Neural progenitor cell (in vitro differentiated cells): ENCODE measurements at regions not wholly inside any gene's neighbourhood (a gene's known extent, or its start where the extent isn't known, plus 50 kb on each side); places are given as distances from the start of the nearest gene placed in this dataset.

Experiments
- DNase-seq: peaks from one replicate; pipeline ENCODE4 v3.0.0-alpha.2; 2016; ENCODE audit warnings: low spot score
- H2AFZ ChIP-seq: fragments of 200-600 bp; sonication (generic); replicated peaks from 2 replicates; pipeline ENCODE4 v1.6.1; 2016; ENCODE audit warnings: antibody characterized with exemption
- H3F3A ChIP-seq: fragments of 200-600 bp; sonication (generic); 2 replicates; pipeline ENCODE4 v1.6.1; 2016; ENCODE audit warnings: antibody characterized with exemption, low read depth
- H3K27ac ChIP-seq: fragments of 200-600 bp; sonication (generic); 2 replicates; pipeline ENCODE4 v1.5.1; 2016; ENCODE audit warnings: mild to moderate bottlenecking
- H3K27me3 ChIP-seq: fragments of 200-600 bp; sonication (generic); 2 replicates; pipeline ENCODE4 v1.6.1; 2016; ENCODE audit warnings: mild to moderate bottlenecking, moderate library complexity
- H3K36me3 ChIP-seq: fragments of 200-600 bp; sonication (generic); 2 replicates; pipeline ENCODE4 v1.5.1; 2016
- H3K4me1 ChIP-seq: fragments of 200-600 bp; sonication (generic); 2 replicates; pipeline ENCODE4 v1.6.1; 2016; ENCODE audit warnings: mixed run types
- H3K4me2 ChIP-seq: fragments of 200-600 bp; sonication (generic); 2 replicates; pipeline ENCODE4 v1.6.1; 2016
- H3K4me3 ChIP-seq: fragments of 200-600 bp; sonication (generic); 2 replicates; pipeline ENCODE4 v1.5.1; 2016
- H3K79me2 ChIP-seq: fragments of 200-600 bp; sonication (generic); 2 replicates; pipeline ENCODE4 v1.6.1; 2016; ENCODE audit warnings: low read depth
- H3K9ac ChIP-seq: fragments of 200-600 bp; sonication (generic); 2 replicates; pipeline ENCODE4 v1.6.1; 2016
- H3K9me3 ChIP-seq: fragments of 200-600 bp; sonication (generic); 2 replicates; pipeline ENCODE4 v1.5.1; 2016; ENCODE audit warnings: low read depth
- H4K20me1 ChIP-seq: fragments of 200-600 bp; sonication (generic); 2 replicates; pipeline ENCODE4 v1.6.1; 2016; ENCODE audit warnings: low read depth
- H3K27ac Mint-ChIP-seq: 3 replicates; pipeline ENCODE4 v1.8.0; 2021; ENCODE audit warnings: mixed read lengths
- H3K27me3 Mint-ChIP-seq: 2 replicates; pipeline ENCODE4 v1.8.0; 2022; ENCODE audit warnings: low read depth, mild to moderate bottlenecking, inconsistent platforms, moderate library complexity, mixed read lengths; ENCODE audit not compliant: insufficient read depth
- H3K36me3 Mint-ChIP-seq: 3 replicates; pipeline ENCODE4 v1.8.0; 2021; ENCODE audit warnings: mixed read lengths
- H3K4me1 Mint-ChIP-seq: 3 replicates; pipeline ENCODE4 v1.8.0; 2021; ENCODE audit warnings: mixed read lengths
- H3K4me3 Mint-ChIP-seq: 3 replicates; pipeline ENCODE4 v1.8.0; 2021; ENCODE audit warnings: mild to moderate bottlenecking, moderate library complexity, mixed read lengths
- H3K9me3 Mint-ChIP-seq: 3 replicates; pipeline ENCODE4 v1.8.0; 2020; ENCODE audit warnings: mixed read lengths
- EZH2 ChIP-seq: fragments of 200-600 bp; sonication (generic); IDR thresholded peaks from 2 replicates; pipeline ENCODE4 v1.6.1; 2017; ENCODE audit warnings: antibody characterized with exemption, mild to moderate bottlenecking, moderate library complexity
- EZH2phosphoT487 ChIP-seq: fragments of 200-600 bp; sonication (generic); IDR thresholded peaks from 2 replicates; pipeline ENCODE4 v1.6.1; 2017; ENCODE audit warnings: antibody characterized with exemption
- TF ChIP-seq, protein P1 (sequence below): fragments of 200-600 bp; sonication (generic); IDR thresholded peaks from 2 replicates; pipeline ENCODE4 v1.5.1; 2017; ENCODE audit warnings: antibody characterized with exemption, mild to moderate bottlenecking

DNA sequence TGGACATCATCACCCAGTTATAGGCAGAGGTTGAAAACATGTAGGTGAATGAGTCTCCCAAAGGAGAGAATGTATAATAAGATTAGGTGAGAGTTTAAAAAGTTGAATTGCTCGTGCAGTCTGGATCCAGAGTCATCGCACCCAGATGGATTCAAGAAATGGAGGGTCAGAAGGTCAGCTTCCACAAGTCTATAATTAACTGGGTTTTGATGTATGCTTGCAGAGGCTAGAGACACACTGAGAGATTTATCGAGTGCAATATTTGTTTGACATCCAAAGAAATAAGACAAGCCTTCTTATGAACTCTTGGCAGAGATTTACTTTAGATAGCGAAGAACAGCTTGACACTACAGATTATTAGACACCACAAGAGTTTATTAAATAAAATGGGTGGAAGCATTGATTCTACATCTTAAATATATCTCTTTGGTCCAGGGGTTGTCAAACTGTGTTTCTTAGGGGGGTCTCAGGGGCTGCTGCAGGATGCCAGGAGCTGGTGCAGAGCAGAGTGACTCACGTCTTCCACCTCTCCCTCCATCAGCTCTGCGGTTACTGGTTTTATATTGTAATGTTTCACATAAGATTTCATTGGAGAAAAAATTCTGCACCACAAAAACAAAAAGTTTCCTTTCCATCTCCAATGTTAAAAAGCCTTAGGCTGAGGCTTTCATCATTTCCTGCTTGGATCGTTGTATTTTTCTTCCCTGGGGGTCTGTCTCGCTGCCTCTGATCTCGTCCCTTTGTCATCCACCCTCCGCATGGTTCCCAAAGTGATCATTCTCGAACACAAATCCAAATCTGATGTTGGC lies 176.2 kb upstream of the AHI1 start:
- H3K27me3 ChIP-seq: no peaks in the 10 kb centered on the region
- Mint-ChIP-seq H3K27ac (no peak overlapping the region), H3K27me3 (no peaks in the 10 kb centered on the region), H3K9me3 (peaks cover 2% of the 10 kb centered on the region), H3K36me3 (no peaks in the 10 kb centered on the region), H3K4me1 (no peaks in the 10 kb centered on the region), H3K4me3 (no peak overlapping the region)
- H3K27ac ChIP-seq: no peak overlapping the region
- no peaks in the 10 kb centered on the region for H3F3A ChIP-seq
- H3K79me2 ChIP-seq: no peaks in the 10 kb centered on the region
- no peaks in the 10 kb centered on the region for H3K36me3 ChIP-seq
- no peak overlapping the region for H3K4me2 ChIP-seq
- no peak overlapping the region for H3K9ac ChIP-seq
- H3K4me3 ChIP-seq: no peak overlapping the region
- DNase-seq: no peak
- TF ChIP-seq EZH2 (no peak), EZH2phosphoT487 (no peak)
- TF ChIP-seq, protein P1, sequence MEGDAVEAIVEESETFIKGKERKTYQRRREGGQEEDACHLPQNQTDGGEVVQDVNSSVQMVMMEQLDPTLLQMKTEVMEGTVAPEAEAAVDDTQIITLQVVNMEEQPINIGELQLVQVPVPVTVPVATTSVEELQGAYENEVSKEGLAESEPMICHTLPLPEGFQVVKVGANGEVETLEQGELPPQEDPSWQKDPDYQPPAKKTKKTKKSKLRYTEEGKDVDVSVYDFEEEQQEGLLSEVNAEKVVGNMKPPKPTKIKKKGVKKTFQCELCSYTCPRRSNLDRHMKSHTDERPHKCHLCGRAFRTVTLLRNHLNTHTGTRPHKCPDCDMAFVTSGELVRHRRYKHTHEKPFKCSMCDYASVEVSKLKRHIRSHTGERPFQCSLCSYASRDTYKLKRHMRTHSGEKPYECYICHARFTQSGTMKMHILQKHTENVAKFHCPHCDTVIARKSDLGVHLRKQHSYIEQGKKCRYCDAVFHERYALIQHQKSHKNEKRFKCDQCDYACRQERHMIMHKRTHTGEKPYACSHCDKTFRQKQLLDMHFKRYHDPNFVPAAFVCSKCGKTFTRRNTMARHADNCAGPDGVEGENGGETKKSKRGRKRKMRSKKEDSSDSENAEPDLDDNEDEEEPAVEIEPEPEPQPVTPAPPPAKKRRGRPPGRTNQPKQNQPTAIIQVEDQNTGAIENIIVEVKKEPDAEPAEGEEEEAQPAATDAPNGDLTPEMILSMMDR: no peak
- H2AFZ ChIP-seq: peak overlapping the region; percentile 44
- no peaks in the 10 kb centered on the region for H3K4me1 ChIP-seq
- H4K20me1 ChIP-seq: no peaks in the 10 kb centered on the region
- no peaks in the 10 kb centered on the region for H3K9me3 ChIP-seq

DNA sequence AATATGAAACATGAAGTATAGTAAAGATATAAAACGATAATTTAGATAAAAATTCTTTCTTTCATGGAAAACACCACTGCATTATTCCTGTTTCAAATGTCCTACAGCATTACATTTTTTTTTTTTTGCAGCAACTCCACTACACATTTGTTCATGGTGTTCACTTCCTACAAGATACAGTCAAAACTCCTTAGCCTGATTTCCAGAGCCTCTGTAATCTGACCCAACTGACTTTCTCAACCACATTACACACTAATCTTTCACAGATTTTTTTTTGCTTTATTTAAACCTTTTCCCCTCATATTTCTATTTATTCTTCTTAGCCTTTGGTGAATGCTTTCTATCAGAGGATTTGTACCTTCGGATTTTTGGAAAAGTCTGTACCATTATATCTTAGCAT lies 176.5 kb upstream of the PDE7B start:
- Histone ChIP-seq H3K27me3 (no peaks in the 10 kb centered on the region), H4K20me1 (no peaks in the 10 kb centered on the region), H3K9me3 (no peaks in the 10 kb centered on the region), H3K4me2 (no peak overlapping the region), H2AFZ (no peak overlapping the region), H3K4me3 (no peak overlapping the region), H3K36me3 (no peaks in the 10 kb centered on the region), H3K79me2 (no peaks in the 10 kb centered on the region), H3K9ac (no peak overlapping the region), H3K27ac (no peak overlapping the region), H3F3A (no peaks in the 10 kb centered on the region), H3K4me1 (no peaks in the 10 kb centered on the region)
- no peaks in the 10 kb centered on the region for H3K36me3 Mint-ChIP-seq
- TF ChIP-seq, protein P1: no peak
- no peak for TF ChIP-seq EZH2phosphoT487
- TF ChIP-seq EZH2: no peak
- no peak overlapping the region for H3K4me3 Mint-ChIP-seq
- H3K9me3 Mint-ChIP-seq: peaks cover 2% of the 10 kb centered on the region
- H3K27ac Mint-ChIP-seq: no peak overlapping the region
- H3K27me3 Mint-ChIP-seq: no peaks in the 10 kb centered on the region
- H3K4me1 Mint-ChIP-seq: no peaks in the 10 kb centered on the region
- DNase-seq: no peak

DNA sequence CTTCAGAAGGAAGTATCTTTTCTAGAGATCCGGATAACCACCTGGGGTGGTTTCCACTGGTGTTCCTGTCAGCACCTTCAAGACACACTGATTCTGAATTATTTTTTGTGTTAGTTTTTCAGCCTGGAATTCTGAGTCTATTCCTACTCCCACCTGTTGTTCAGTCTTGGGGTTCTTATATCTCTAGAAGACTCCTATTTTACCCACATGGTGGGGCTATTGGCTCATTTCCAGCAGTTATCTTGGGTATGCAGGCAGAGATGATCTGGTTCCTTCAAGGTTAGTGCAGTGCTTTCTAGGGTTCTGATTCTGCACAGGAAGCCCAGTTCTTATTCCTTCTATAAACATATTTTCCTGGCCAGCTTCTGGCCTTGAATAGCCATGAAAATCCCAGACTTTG lies 175.6 kb upstream of the PDE7B start:
- Mint-ChIP-seq H3K27ac (no peak overlapping the region), H3K27me3 (no peaks in the 10 kb centered on the region), H3K9me3 (peaks cover 2% of the 10 kb centered on the region), H3K36me3 (no peaks in the 10 kb centered on the region), H3K4me1 (no peaks in the 10 kb centered on the region), H3K4me3 (no peak overlapping the region)
- Histone ChIP-seq H3K27ac (no peak overlapping the region), H3K27me3 (no peaks in the 10 kb centered on the region), H3K9me3 (no peaks in the 10 kb centered on the region), H4K20me1 (no peaks in the 10 kb centered on the region), H3K79me2 (no peaks in the 10 kb centered on the region), H2AFZ (no peak overlapping the region), H3K4me1 (no peaks in the 10 kb centered on the region), H3K4me3 (no peak overlapping the region), H3F3A (no peaks in the 10 kb centered on the region), H3K4me2 (no peak overlapping the region), H3K9ac (no peak overlapping the region), H3K36me3 (no peaks in the 10 kb centered on the region)
- TF ChIP-seq EZH2phosphoT487: no peak
- TF ChIP-seq, protein P1: peak; percentile 76
- peak; percentile 72 for DNase-seq
